Peyer's patch (tissue), 4 donors: ENCODE measurements at regions not wholly inside any gene's neighbourhood (a gene's known extent, or its start where the extent isn't known, plus 50 kb on each side); places are given as distances from the start of the nearest gene placed in this dataset.

Experiments used
- DNase-seq, 3 donors: peaks; one replicate each; pipeline ENCODE4 v3.0.0-alpha.2; 2017 to 2019
- H3K27ac ChIP-seq, 4 donors: fragments of 200-600 bp; sonication (generic); one replicate each; pipeline ENCODE4 v1.5.1; 2016 to 2019
- H3K27me3 ChIP-seq, 2 donors: fragments of 200-600 bp; sonication (generic); one replicate each; pipeline ENCODE4 v1.5.1; 2019
- H3K36me3 ChIP-seq, 3 donors: fragments of 200-600 bp; sonication (generic); one replicate each; pipeline ENCODE4 v1.5.1; 2016 to 2019
- H3K4me1 ChIP-seq, 4 donors: fragments of 200-600 bp; sonication (generic); one replicate each; pipeline ENCODE4 v1.5.1; 2016 to 2019
- H3K4me3 ChIP-seq, 4 donors: fragments of 200-600 bp; sonication (generic); 1 replicate in 3 of 4; 2 replicates in 1 of 4; pipeline ENCODE4 v1.5.1; 2016 to 2019; ENCODE audit warnings: mild to moderate bottlenecking in 1 of 4
- H3K9me3 ChIP-seq, 4 donors: fragments of 200-600 bp; sonication (generic); one replicate each; pipeline ENCODE4 v1.5.1; 2016 to 2019; ENCODE audit warnings: mild to moderate bottlenecking in 1 of 4
- POLR2A ChIP-seq, 2 donors: fragments of 450-650 bp; IDR thresholded peaks; one replicate each; pipeline ENCODE4 v1.5.1; 2017; ENCODE audit warnings: antibody characterized with exemption in 2 of 2, mild to moderate bottlenecking in 2 of 2, moderate library complexity in 2 of 2
- TF ChIP-seq, protein P1 (sequence below), 6 experiments: fragments of 450-650 bp in 4 of 6; fragments of 200-600 bp in 2 of 6; sonication (generic) in 1 of 6; IDR thresholded peaks; one replicate each; pipeline ENCODE4 v1.5.1; 2017 to 2019; ENCODE audit warnings: antibody characterized with exemption in 6 of 6, mild to moderate bottlenecking in 3 of 6, moderate library complexity in 1 of 6

DNA sequence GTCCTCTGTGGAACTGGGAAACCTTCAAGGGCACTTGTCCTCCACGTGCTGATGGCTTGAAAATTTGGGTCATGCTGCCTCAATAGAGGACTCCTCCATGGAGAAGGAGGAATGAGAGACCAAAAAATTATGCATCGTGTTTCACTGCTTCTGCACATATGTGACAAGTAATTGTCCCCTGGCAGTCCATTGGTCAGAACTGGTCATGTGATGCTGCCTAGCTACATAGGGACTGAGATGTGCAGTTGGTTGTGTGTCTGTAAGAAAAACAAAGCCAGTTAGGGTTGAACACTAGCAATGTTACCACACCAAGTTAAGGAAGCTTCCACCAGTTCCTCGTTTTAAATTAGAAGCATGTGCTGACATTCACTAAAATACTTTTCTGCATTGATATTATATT lies 201.9 kb upstream of the ANKH start:
- Histone ChIP-seq H3K9me3 (no peaks in the 10 kb centered on the region), H3K27me3 (no peaks in the 10 kb centered on the region), H3K4me3 (no peak overlapping the region), H3K27ac (no peak overlapping the region), H3K4me1 (no peaks in the 10 kb centered on the region), H3K36me3 (no peaks in the 10 kb centered on the region)
- DNase-seq = no peak
- no peak for TF ChIP-seq POLR2A (IDR thresholded peaks at IDR 0.05)
- TF ChIP-seq, protein P1, sequence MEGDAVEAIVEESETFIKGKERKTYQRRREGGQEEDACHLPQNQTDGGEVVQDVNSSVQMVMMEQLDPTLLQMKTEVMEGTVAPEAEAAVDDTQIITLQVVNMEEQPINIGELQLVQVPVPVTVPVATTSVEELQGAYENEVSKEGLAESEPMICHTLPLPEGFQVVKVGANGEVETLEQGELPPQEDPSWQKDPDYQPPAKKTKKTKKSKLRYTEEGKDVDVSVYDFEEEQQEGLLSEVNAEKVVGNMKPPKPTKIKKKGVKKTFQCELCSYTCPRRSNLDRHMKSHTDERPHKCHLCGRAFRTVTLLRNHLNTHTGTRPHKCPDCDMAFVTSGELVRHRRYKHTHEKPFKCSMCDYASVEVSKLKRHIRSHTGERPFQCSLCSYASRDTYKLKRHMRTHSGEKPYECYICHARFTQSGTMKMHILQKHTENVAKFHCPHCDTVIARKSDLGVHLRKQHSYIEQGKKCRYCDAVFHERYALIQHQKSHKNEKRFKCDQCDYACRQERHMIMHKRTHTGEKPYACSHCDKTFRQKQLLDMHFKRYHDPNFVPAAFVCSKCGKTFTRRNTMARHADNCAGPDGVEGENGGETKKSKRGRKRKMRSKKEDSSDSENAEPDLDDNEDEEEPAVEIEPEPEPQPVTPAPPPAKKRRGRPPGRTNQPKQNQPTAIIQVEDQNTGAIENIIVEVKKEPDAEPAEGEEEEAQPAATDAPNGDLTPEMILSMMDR (IDR thresholded peaks at IDR 0.05) = no peak

DNA sequence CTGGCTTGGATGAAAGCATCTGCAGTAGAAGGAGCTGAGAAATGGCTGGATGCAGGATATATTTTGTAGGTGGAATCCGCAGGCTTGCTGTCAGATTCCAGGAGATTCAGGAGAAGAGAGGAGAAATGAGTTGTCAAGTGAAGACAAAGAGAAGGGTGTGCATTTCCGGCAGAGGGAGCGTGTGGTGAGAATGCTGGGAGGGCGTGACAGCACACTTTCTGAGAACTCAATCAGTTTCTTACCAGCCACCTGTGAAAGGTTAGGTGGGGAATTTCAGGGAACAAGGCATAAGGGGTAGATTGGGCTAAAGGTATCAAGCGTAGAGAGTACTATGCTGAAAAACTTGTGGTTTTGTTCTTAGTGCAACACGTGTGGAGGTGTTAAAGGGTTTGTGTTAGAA lies 199.3 kb upstream of the ANKH start:
- Histone ChIP-seq H3K27ac (no peak overlapping the region), H3K4me1 (no peaks in the 10 kb centered on the region), H3K36me3 (no peaks in the 10 kb centered on the region), H3K9me3 (no peaks in the 10 kb centered on the region), H3K27me3 (no peaks in the 10 kb centered on the region), H3K4me3 (no peak overlapping the region)
- no peak for TF ChIP-seq POLR2A (IDR thresholded peaks at IDR 0.05)
- TF ChIP-seq, protein P1 (IDR thresholded peaks at IDR 0.05) = no peak
- no peak for DNase-seq

GRCh38 chr5:15069407-15069905 lies 197.9 kb upstream of the ANKH start:
- TF ChIP-seq POLR2A (IDR thresholded peaks at IDR 0.05) = no peak
- TF ChIP-seq, protein P1 (IDR thresholded peaks at IDR 0.05) = no peak
- H3K4me3 ChIP-seq = no peak overlapping the region
- no peaks in the 10 kb centered on the region for H3K36me3 ChIP-seq
- H3K27ac ChIP-seq = no peak overlapping the region
- H3K4me1 ChIP-seq = no peaks in the 10 kb centered on the region
- H3K9me3 ChIP-seq = no peaks in the 10 kb centered on the region
- no peaks in the 10 kb centered on the region for H3K27me3 ChIP-seq
- DNase-seq = no peak

- no peaks in the 10 kb centered on the region for H3K9me3 ChIP-seq
- no peak for DNase-seq
- H3K4me1 ChIP-seq = no peaks in the 10 kb centered on the region
- no peaks in the 10 kb centered on the region for H3K27me3 ChIP-seq
- no peak overlapping the region for H3K4me3 ChIP-seq
- TF ChIP-seq POLR2A (IDR thresholded peaks at IDR 0.05) = no peak
- TF ChIP-seq, protein P1 (IDR thresholded peaks at IDR 0.05) = no peak
- H3K36me3 ChIP-seq = no peaks in the 10 kb centered on the region
- H3K27ac ChIP-seq = no peak overlapping the region
Measured at GRCh38 chr5:15065091-15065490, 193.5 kb upstream of the ANKH start.

DNA sequence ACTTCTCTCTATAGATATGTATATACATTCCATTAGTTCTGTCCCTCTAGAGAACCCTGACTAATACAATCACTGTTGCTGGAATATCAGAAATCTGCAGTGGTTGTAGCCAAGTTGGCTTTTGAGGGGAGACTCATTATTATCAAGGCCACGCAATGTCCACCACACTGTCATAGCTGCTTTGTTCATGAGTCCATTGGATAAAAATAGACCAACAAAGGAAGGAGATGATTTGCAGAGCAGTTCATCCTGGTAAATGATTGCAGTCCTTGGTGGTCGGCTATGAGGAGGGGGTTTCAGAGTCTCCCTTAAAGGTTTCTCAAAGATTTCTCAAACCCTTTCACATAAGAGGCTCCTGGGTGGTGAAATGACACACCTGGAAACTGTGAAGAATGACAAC lies 192.8 kb upstream of the ANKH start:
- H3K4me1 ChIP-seq = no peaks in the 10 kb centered on the region
- TF ChIP-seq, protein P1 (IDR thresholded peaks at IDR 0.05) = no peak
- no peak for TF ChIP-seq POLR2A (IDR thresholded peaks at IDR 0.05)
- DNase-seq = no peak
- no peak overlapping the region for H3K4me3 ChIP-seq
- H3K27ac ChIP-seq = no peak overlapping the region
- H3K27me3 ChIP-seq = no peaks in the 10 kb centered on the region
- no peaks in the 10 kb centered on the region for H3K9me3 ChIP-seq
- no peaks in the 10 kb centered on the region for H3K36me3 ChIP-seq

- TF ChIP-seq, protein P1 (IDR thresholded peaks at IDR 0.05) = no peak
- no peak for TF ChIP-seq POLR2A (IDR thresholded peaks at IDR 0.05)
- no peaks in the 10 kb centered on the region for H3K4me1 ChIP-seq
- no peaks in the 10 kb centered on the region for H3K27me3 ChIP-seq
Measured at GRCh38 chr5:15056988-15057592, 185.5 kb upstream of the ANKH start.

More at GRCh38 chr5:15056988-15057592, 185.5 kb upstream of the ANKH start:
- no peak for DNase-seq
- no peak overlapping the region for H3K27ac ChIP-seq
- H3K4me3 ChIP-seq = no peak overlapping the region
- H3K36me3 ChIP-seq = no peaks in the 10 kb centered on the region
- H3K9me3 ChIP-seq = no peaks in the 10 kb centered on the region
